Uterus (tissue), 3 donors: ENCODE measurements at regions not wholly inside any gene's neighbourhood (a gene's known extent, or its start where the extent isn't known, plus 50 kb on each side); places are given as distances from the start of the nearest gene placed in this dataset.
A peak's percentile ranks its signal among the peaks of the same experiment; 100 is the strongest.

Experiments used
- DNase-seq, 2 donors: peaks; one replicate each; pipeline ENCODE4 v3.0.0-alpha.2; 2019 to 2020
- H3K27ac ChIP-seq, 2 donors: fragments of 200-600 bp; sonication (generic); 1 replicate in 1 of 2; 2 replicates in 1 of 2; pipeline ENCODE4 v1.5.1; 2016 to 2018
- H3K27me3 ChIP-seq, 2 donors: fragments of 200-600 bp; sonication (generic); one replicate each; pipeline ENCODE4 v1.5.1; 2018 to 2019; ENCODE audit warnings: control low read depth in 1 of 2
- H3K36me3 ChIP-seq, 2 donors: fragments of 200-600 bp; sonication (generic); one replicate each; pipeline ENCODE4 v1.5.1; 2019; ENCODE audit warnings: control low read depth in 1 of 2
- H3K4me1 ChIP-seq, 2 donors: fragments of 200-600 bp; sonication (generic); one replicate each; pipeline ENCODE4 v1.5.1; 2018 to 2019; ENCODE audit warnings: control low read depth in 1 of 2
- H3K4me3 ChIP-seq, 2 donors: fragments of 200-600 bp; sonication (generic); 1 replicate in 1 of 2; 2 replicates in 1 of 2; pipeline ENCODE4 v1.5.1; 2018 to 2019; ENCODE audit warnings: mild to moderate bottlenecking in 1 of 2
- H3K9me3 ChIP-seq, 2 donors: fragments of 200-600 bp; sonication (generic); one replicate each; pipeline ENCODE4 v1.5.1; 2019; ENCODE audit warnings: control low read depth in 1 of 2
- CTCF ChIP-seq, 4 experiments: fragments of 200-600 bp in 2 of 4; fragments of 450-650 bp in 2 of 4; sonication (generic) in 2 of 4; IDR thresholded peaks; one replicate each; pipeline ENCODE4 v1.5.1; 2016 to 2019; ENCODE audit warnings: antibody characterized with exemption in 4 of 4, mild to moderate bottlenecking in 2 of 4, moderate library complexity in 1 of 4
- POLR2A ChIP-seq, 2 donors: fragments of 450-650 bp; IDR thresholded peaks; one replicate each; pipeline ENCODE4 v1.6.1; 2016; ENCODE audit warnings: antibody characterized with exemption in 2 of 2, mild to moderate bottlenecking in 1 of 2, moderate library complexity in 1 of 2
- intact Hi-C: fragments of 100-400 bp; cut with DNase I; formaldehyde crosslinking; loops from one replicate; pipeline ENCODE4 v1.15.1; 2023; ENCODE audit warnings: low total_unique reads
- donor health status: DM: yes; HTN: yes; CAD: no.

- H3K4me3 ChIP-seq = no peak overlapping the region
- no peak for TF ChIP-seq POLR2A (IDR thresholded peaks at IDR 0.05)
- no peak for TF ChIP-seq CTCF (IDR thresholded peaks at IDR 0.05)
- no peaks in the 10 kb centered on the region for H3K9me3 ChIP-seq
- no peaks in the 10 kb centered on the region for H3K36me3 ChIP-seq
- H3K27ac ChIP-seq = no peak overlapping the region
- no peaks in the 10 kb centered on the region for H3K27me3 ChIP-seq
- intact Hi-C loops = no loop called here
- no peak for DNase-seq
- H3K4me1 ChIP-seq = peaks cover 0 to 2% of the 10 kb centered on the region in 2 donors
Observed at GRCh38 chr21:16372586-16372985, 642.8 kb downstream of the USP25 start.

GRCh38 chr21:16376673-16377072, 646.9 kb downstream of the USP25 start:
- Histone ChIP-seq H3K36me3 (no peaks in the 10 kb centered on the region), H3K9me3 (no peaks in the 10 kb centered on the region), H3K27me3 (no peaks in the 10 kb centered on the region), H3K4me3 (no peak overlapping the region), H3K4me1 (peaks cover 0 to 2% of the 10 kb centered on the region in 2 donors), H3K27ac (peak overlapping the region; percentile 49 to 74)
- no peak for TF ChIP-seq CTCF (IDR thresholded peaks at IDR 0.05)
- no peak for TF ChIP-seq POLR2A (IDR thresholded peaks at IDR 0.05)
- no peak for DNase-seq
- intact Hi-C loops = no loop called here

- peaks cover 0 to 2% of the 10 kb centered on the region in 2 donors for H3K4me1 ChIP-seq
- no peaks in the 10 kb centered on the region for H3K27me3 ChIP-seq
- no peaks in the 10 kb centered on the region for H3K36me3 ChIP-seq
- TF ChIP-seq POLR2A (IDR thresholded peaks at IDR 0.05) (no peak), CTCF (IDR thresholded peaks at IDR 0.05) (no peak)
- H3K27ac ChIP-seq = peak overlapping the region; percentile 49 to 74
- intact Hi-C loops = no loop called here
- no peak for DNase-seq
- no peak overlapping the region for H3K4me3 ChIP-seq
- H3K9me3 ChIP-seq = no peaks in the 10 kb centered on the region
Observed at GRCh38 chr21:16377120-16377658, 647.4 kb downstream of the USP25 start.

GRCh38 chr21:16377857-16378256, 648.1 kb downstream of the USP25 start:
- Histone ChIP-seq H3K4me1 (peaks cover 0 to 2% of the 10 kb centered on the region in 2 donors), H3K9me3 (no peaks in the 10 kb centered on the region), H3K4me3 (no peak overlapping the region), H3K27me3 (no peaks in the 10 kb centered on the region), H3K36me3 (no peaks in the 10 kb centered on the region), H3K27ac (peak overlapping the region; percentile 34 to 74)
- no peak for TF ChIP-seq POLR2A (IDR thresholded peaks at IDR 0.05)
- TF ChIP-seq CTCF (IDR thresholded peaks at IDR 0.05) = no peak
- DNase-seq = no peak
- intact Hi-C loops = no loop called here

DNA sequence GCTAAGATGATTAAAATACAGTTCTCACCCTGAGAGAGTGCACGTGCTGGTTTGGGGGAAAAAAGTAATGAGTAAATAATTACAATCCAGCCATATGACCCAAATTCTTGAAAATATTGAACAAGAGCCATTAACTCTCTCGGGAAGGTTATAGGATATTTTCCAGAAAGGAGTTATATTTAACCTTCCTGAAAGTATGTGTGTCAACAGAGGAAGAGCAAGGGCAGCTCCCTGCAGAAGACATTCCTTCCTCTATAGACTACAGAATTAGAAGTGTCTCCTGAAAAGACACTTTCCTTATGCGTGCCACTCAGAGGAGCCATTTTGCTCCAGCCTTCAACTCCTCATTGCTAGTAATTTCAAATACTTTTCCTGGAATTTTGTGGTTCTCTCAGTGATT, 648.7 kb downstream of the USP25 start:
- DNase-seq = no peak
- Histone ChIP-seq H3K4me3 (no peak overlapping the region), H3K36me3 (no peaks in the 10 kb centered on the region), H3K27ac (peak overlapping the region in 1 of 2 donors; percentile 74), H3K9me3 (no peaks in the 10 kb centered on the region), H3K4me1 (peaks cover 0 to 2% of the 10 kb centered on the region in 2 donors), H3K27me3 (no peaks in the 10 kb centered on the region)
- intact Hi-C loops = no loop called here
- TF ChIP-seq POLR2A (IDR thresholded peaks at IDR 0.05) (no peak), CTCF (IDR thresholded peaks at IDR 0.05) (no peak)
